SK-N-SH (cell line): ENCODE measurements at regions not wholly inside any gene's neighbourhood (a gene's known extent, or its start where the extent isn't known, plus 50 kb on each side); places are given as distances from the start of the nearest gene placed in this dataset.

ENCODE experiments used
- JUND ChIP-seq: IDR thresholded peaks from 2 replicates; pipeline ENCODE4 v1.4.0; 2012
- MXI1 ChIP-seq: IDR thresholded peaks from 2 replicates; pipeline ENCODE4 v1.6.1; 2012; ENCODE audit warnings: mild to moderate bottlenecking, low read depth, low read length, improper control_type of control experiment
- RAD21 ChIP-seq: IDR thresholded peaks from 2 replicates; pipeline ENCODE4 v1.6.1; 2012; ENCODE audit warnings: mild to moderate bottlenecking, low read length

- no peak for TF ChIP-seq RAD21
- no peak for TF ChIP-seq MXI1
- no peak for TF ChIP-seq JUND
Measured at GRCh38 chr4:134883831-134884449, 682.4 kb upstream of the PABPC4L start.
